ENCODE measurements at regions not wholly inside any gene's neighbourhood (a gene's known extent, or its start where the extent isn't known, plus 50 kb on each side); places are given as distances from the start of the nearest gene placed in this dataset.

GRCh38 chrX:69028761-69029120 is 136.5 kb downstream of the PJA1 start:
- H3K4me3 ChIP-seq = no peak overlapping the region
- H3K27ac ChIP-seq = no peak overlapping the region
- H3K9me3 ChIP-seq = no peaks in the 10 kb centered on the region
- no peaks in the 10 kb centered on the region for H3K27me3 ChIP-seq
- DNase-seq (no peak), ATAC-seq (no peak)
- peaks cover 6% of the 10 kb centered on the region for H3K4me1 ChIP-seq
- TF ChIP-seq, protein P1, sequence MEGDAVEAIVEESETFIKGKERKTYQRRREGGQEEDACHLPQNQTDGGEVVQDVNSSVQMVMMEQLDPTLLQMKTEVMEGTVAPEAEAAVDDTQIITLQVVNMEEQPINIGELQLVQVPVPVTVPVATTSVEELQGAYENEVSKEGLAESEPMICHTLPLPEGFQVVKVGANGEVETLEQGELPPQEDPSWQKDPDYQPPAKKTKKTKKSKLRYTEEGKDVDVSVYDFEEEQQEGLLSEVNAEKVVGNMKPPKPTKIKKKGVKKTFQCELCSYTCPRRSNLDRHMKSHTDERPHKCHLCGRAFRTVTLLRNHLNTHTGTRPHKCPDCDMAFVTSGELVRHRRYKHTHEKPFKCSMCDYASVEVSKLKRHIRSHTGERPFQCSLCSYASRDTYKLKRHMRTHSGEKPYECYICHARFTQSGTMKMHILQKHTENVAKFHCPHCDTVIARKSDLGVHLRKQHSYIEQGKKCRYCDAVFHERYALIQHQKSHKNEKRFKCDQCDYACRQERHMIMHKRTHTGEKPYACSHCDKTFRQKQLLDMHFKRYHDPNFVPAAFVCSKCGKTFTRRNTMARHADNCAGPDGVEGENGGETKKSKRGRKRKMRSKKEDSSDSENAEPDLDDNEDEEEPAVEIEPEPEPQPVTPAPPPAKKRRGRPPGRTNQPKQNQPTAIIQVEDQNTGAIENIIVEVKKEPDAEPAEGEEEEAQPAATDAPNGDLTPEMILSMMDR (IDR thresholded peaks at IDR 0.05) = no peak
- no peaks in the 10 kb centered on the region for H3K36me3 ChIP-seq
- intact Hi-C loops (cut with DNase I) = no loop called here

GRCh38 chrX:69028006-69028760 is 137.1 kb downstream of the PJA1 start:
- Histone ChIP-seq H3K4me3 (no peak overlapping the region), H3K4me1 (peaks cover 6% of the 10 kb centered on the region), H3K36me3 (no peaks in the 10 kb centered on the region), H3K9me3 (no peaks in the 10 kb centered on the region), H3K27ac (no peak overlapping the region), H3K27me3 (no peaks in the 10 kb centered on the region)
- ATAC-seq (peak; percentile 11), DNase-seq (no peak)
- intact Hi-C loops (cut with DNase I) = no loop called here
- TF ChIP-seq, protein P1 (IDR thresholded peaks at IDR 0.05) = no peak

DNA sequence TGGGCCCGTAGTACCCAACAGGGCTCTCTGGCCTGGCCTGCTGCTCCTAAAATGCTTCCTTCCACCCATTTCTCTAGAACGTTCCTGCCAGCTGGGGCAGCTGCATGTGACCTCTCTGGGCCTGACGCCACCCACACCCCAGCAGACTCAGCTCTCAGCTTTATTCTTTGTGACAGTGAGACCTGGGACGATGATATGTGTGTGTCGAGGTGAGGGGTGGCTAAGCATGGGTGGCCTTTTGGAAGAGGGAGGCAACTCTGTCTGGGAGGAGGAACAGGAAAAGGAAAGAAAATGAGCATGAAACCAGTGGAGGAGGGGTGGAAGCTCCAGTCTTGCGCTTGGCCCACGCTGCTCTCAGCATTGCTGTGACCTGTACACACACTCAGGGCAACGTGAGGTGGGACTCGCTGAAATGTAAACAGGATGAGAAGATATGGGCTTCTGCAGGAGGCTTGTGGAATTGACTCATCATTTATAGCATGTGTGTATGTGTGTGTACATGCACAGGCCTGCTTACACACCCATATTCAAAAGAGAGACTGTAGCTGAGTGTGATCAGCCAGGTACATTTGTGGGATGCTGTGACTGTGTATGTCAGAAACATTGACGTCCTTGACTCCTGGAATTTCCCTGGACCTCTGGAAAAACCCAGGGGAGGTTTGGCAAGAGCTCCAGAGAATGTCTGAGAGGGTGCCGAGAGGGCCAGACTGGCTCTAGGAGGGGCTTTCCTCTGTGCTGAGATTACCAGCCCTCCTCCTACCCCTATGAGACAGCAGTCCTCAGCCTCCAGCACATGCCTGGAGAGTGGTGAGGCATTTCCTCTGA is 137.9 kb downstream of the PJA1 start:
- H3K27me3 ChIP-seq = no peaks in the 10 kb centered on the region
- no peak overlapping the region for H3K4me3 ChIP-seq
- no peak overlapping the region for H3K27ac ChIP-seq
- H3K4me1 ChIP-seq = peaks cover 6% of the 10 kb centered on the region
- ATAC-seq = peak; percentile 48
- intact Hi-C loops (cut with DNase I) = no loop called here
- H3K9me3 ChIP-seq = no peaks in the 10 kb centered on the region
- H3K36me3 ChIP-seq = no peaks in the 10 kb centered on the region
- DNase-seq = no peak
- TF ChIP-seq, protein P1 (IDR thresholded peaks at IDR 0.05) = no peak

GRCh38 chrX:69025802-69026301 is 139.4 kb downstream of the PJA1 start:
- Histone ChIP-seq H3K4me1 (peaks cover 6% of the 10 kb centered on the region), H3K4me3 (no peak overlapping the region), H3K36me3 (no peaks in the 10 kb centered on the region), H3K27me3 (no peaks in the 10 kb centered on the region), H3K27ac (no peak overlapping the region), H3K9me3 (no peaks in the 10 kb centered on the region)
- intact Hi-C loops (cut with DNase I) = no loop called here
- ATAC-seq = no peak
- TF ChIP-seq, protein P1 (IDR thresholded peaks at IDR 0.05) = no peak
- no peak for DNase-seq

GRCh38 chrX:69024931-69025330 is 140.3 kb downstream of the PJA1 start:
- intact Hi-C loops (cut with DNase I) = no loop called here
- H3K36me3 ChIP-seq = no peaks in the 10 kb centered on the region
- H3K27me3 ChIP-seq = no peaks in the 10 kb centered on the region
- peaks cover 6% of the 10 kb centered on the region for H3K4me1 ChIP-seq
- no peak overlapping the region for H3K4me3 ChIP-seq
- H3K9me3 ChIP-seq = no peaks in the 10 kb centered on the region
- H3K27ac ChIP-seq = no peak overlapping the region
- TF ChIP-seq, protein P1 (IDR thresholded peaks at IDR 0.05) = no peak
- DNase-seq (peak; percentile 79), ATAC-seq (peak; percentile 88)

All from upper lobe of right lung (tissue), 1 donor.